H54 (cell line): ENCODE measurements at regions not wholly inside any gene's neighbourhood (a gene's known extent, or its start where the extent isn't known, plus 50 kb on each side); places are given as distances from the start of the nearest gene placed in this dataset.

Experiments
- DNase-seq: peaks from one replicate; pipeline ENCODE4 v3.0.0; 2011; ENCODE audit warnings: low spot score, mixed read lengths; ENCODE audit not compliant: insufficient read length
- FAIRE-seq: peaks from 3 replicates; lab custom pipeline; 2011; peaks lifted over from hg19 to GRCh38; lab: Jason Lieb, UNC
- POLR2A ChIP-seq: IDR thresholded peaks from 2 replicates; pipeline ENCODE4 v1.6.1; 2011; ENCODE audit warnings: low read depth, mild to moderate bottlenecking, low read length

DNA sequence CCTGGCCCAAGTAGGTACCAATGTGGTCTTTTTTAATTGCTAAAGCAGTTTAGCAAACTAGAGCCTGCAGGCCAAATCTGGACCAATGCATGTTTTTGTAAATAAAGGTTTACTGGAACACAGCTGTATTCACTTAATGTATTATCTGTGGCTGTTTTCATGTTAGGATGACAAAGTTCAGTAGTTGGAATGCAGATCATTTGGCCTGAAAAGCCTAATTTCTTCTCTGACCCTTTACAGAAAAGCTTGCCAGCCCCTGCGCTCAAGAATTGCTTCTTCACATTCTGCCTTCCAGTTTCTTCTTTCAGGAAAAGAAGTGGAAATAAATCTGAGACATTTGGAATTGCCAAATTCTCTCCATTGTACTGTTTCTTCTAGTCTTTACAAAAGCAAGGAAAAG is 90.0 kb upstream of the MC3R start:
- TF ChIP-seq POLR2A = no peak
- DNase-seq = no peak
- FAIRE-seq = no peak

DNA sequence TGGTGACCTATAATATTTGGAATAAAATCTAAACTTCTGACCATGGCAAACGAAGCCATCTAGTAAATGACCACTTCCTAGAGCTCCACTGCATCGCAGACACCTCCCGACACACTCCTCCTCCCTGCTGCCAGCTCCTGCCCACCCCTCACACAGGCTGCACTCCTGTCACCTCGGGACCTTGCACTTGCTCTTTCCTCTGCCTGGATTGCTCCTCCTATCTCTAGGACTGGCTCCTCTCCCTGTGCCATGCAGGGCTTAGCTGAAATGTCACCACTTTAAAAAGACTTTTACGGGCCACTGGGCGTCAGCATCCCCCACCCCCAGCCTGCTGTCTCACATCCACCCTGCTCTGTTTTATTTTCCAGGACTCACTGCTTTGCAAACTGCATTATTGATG is 87.6 kb upstream of the MC3R start:
- no peak for TF ChIP-seq POLR2A
- FAIRE-seq = no peak
- DNase-seq = no peak

DNA sequence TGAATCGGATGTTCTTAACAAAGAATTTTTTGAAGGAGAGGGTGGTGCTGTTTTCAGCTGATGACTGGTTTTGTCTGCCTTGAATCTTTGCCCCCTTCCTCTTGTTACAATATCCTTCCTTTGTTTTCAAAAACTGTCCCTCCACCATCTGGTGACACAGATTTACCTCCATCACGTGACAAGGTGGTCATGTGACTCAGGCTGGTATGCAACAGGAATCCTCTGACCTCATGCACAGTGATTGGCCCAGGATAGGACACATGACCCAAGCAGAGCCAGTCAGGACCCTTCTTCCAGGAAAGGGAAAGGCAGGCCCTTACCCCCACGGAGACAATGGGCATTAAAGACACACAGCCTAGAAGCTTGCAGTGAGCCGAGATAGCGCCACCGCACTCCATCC is 84.7 kb upstream of the MC3R start:
- DNase-seq = no peak
- no peak for TF ChIP-seq POLR2A
- FAIRE-seq = no peak

DNA sequence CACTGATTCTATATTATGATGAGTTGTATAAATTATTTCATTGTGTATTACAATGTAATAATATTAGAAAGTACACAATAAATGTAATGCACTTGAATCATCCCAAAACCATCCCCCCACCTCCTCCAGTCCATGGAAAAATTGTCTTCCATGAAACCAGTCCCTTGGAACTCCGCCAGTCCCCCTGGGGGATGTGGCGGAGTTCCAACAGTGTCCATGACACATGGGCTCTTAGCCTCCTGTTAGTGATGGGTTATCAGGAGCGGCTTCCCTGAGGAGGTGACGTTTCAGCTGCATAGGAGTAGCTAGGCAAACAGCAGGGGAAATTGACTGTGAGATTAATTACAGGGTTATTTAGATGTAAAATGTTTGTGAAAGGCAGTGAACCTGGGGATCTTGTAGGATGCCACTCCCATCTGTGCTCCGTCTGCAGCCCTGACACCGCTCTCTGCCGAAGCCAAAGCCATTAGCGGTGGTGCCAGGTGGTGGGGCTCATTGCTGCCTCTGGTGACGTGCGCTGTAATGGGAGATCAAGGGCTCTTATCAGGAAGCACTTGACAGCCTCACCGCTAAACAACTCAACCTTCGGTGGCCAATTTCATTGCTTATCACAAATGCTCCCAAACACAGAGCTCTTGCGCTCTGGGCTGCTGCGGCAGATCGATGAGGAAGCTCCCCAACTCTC is 81.6 kb upstream of the MC3R start:
- TF ChIP-seq POLR2A = no peak
- FAIRE-seq (no peak), DNase-seq (no peak)

DNA sequence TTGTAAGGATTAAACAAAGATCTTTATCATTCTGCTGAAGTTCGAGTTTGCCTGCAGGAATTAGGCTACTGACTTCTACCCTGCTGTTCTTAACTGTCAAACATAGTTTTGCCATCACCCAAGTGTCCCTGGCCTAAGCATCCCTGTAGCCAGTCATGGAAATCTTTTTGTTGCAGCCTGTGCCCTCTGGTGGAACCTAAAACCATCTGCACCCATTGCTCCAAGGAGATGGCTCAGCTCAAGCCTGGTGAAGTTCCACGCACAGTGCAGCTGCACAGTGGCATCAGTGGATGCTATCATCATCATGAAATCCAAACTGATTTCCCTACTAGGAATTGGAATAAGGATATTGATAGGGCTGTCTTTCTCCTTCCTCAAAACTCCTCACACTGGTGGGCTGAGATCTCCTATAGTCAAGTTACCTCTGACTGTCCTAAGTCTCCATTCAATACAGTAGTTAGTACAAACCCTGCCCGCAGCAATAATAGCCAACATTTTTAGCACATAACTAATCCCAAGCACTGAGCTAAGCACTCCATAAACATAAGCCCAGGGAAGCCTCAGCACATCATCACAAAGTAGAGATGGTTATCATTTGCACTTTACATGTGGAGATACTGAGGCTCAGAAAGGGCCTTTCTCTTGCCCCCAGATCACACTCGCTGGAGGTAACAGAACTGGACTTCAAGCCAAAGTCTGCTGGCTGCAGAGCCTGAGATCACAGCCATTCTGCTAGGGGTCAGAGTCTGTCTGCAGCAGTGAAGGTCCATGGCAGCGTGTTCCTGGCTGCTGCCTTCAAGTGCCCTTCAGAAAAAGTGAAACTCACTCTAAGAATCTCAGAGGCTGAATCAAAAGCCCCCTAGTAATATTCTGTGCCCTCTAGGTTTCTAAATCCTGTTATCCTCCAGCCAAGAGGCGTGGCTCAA is 77.2 kb upstream of the MC3R start:
- DNase-seq = peak; percentile 13
- no peak for FAIRE-seq

DNA sequence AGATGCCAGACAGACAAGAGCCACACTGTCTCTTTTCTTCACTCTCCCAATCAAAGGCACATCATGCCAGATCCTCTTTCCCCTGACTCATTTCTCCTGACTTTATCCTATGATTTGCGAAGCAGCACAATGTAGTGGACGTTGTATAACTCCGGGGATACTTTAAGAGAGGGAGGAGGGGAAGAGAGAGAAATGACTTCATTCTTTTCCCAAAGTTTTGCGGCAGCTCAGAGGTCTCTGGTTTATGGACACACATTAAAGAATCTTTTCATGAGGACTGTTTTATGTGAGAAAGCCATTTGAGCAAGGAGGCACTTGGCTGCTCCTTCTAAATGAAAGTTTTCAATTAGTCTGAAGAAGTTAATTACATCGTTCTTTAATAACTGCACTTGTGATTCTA is 75.1 kb upstream of the MC3R start:
- no peak for DNase-seq
- no peak for TF ChIP-seq POLR2A
- no peak for FAIRE-seq

More for the DNA sequence above, 77.2 kb upstream of the MC3R start:
- no peak for TF ChIP-seq POLR2A

DNA sequence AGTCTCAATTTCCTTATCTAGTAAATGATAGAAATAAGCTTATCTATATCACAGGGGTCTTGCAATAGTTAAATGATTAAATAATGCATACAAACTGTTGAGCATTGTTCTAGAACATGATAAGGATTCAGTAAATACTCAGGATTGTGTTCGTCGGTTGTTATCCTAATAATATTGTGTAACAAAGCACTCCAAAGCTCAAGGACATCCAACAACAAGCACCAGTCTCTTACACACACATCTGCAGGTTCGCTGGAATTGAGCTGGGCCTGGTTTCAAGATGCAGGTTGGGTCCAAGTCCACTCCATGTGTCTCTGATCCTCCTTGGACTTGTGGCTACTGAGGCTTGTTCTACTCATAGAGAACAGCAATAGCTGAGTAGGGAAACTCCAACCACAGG is 74.1 kb upstream of the MC3R start:
- no peak for TF ChIP-seq POLR2A
- no peak for FAIRE-seq

DNA sequence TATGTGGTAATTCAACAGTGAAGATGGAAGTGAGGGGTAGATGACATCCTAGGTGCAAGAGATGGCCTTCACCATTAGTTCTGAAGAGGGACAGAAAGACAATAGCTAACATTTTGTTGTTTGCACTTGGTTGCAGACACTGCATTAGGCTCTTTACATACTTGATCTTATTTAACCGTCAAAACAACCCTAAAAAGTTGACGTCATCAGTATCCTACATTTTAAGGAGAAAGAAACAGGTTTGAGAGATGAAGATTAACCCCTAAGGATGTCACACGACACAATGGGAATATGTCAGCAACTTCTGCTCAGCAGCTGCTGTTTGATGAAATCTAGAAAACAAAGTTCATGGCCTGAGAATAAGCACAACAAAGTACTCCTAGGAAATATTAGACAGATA is 72.6 kb upstream of the MC3R start:
- TF ChIP-seq POLR2A = no peak
- no peak for DNase-seq
- no peak for FAIRE-seq

More for the DNA sequence above, 74.1 kb upstream of the MC3R start:
- no peak for DNase-seq

DNA sequence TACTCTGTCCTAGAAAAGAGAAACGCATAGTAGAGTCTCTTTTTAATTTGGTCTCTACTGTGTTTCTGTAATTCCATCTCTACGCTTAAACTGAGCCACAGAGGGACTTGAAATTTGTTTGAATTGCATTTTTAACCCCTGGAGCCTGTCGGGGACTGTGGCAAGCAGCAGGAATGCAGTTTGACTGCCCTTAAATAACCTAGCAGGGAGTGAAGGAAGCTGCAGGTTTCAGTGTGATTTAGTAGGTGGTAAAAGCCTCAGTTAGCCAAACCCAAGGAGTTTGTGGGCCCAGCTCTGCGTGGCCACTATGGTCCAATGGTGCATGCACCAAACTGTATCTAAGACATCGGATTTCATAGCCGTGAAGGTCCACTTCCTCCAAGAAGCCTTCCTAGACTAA is 70.3 kb upstream of the MC3R start:
- no peak for TF ChIP-seq POLR2A
- FAIRE-seq (no peak), DNase-seq (no peak)

DNA sequence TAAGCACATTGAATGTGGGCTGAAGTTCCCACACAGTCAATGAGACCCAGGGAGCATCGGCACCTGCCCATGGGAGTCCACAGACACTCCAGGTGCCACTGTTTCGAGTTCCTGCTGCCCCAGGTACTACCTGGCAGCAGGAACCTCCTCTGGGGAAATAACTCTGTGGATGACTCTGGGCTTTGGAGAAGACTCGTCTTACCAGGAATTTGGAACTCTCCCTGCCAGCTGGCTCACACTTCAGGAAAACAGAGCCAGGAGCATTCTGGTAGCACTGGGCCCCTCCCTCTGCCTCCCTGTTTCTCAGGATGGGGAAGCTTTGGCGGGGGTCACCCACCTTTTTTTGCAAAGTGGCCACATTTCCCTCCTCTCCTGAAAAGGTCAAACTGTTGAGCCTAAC is 69.5 kb upstream of the MC3R start:
- no peak for DNase-seq
- FAIRE-seq = no peak
- TF ChIP-seq POLR2A = no peak

DNA sequence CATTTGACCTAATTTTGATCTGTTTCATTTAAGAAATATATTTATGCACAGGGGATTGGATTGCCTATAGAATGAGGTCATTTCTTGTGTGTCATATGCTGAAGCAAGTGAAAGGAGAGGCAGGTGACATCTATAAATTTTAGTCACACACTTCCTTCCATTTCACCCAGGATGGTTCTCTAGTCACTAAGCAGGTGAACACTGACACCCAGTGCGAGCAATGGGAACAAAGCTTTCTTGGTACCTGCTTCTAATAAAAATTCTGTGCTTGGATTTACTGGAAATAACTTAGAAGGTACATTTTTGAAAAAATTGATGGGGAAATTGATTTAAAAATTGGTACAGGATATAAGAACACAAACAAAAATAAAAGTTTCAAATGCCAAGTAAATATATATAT is 66.9 kb upstream of the MC3R start:
- DNase-seq (no peak), FAIRE-seq (no peak)
- no peak for TF ChIP-seq POLR2A

DNA sequence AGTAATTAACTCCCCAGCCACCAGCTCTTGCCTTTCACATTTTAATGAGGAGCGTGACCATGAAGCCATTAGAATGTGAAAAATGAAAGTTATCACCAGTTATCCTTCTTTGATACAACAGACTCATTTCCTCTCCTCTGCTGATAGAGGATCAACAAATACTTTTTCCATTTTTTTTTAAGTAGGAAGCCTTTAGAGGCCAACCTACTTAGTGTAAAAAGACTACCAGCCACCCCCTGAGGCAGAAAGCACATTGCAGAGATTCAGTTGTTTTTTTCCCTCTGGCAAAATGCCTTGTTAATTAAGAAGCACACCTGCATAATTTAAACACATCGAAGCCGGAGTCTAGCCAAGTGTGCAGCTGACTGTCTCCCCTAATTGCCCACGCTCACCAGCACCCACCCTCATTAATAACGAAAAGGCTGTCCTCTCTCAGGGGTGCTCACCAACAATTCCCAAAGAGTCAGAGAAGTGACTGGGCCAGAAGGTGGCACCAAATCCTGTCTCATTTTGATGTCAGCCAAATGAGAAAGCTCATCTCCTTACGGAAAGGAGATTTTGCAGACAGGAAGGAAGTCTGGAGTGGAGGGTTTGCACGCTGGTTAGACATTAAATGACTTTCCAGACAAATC is 60.9 kb upstream of the MC3R start:
- TF ChIP-seq POLR2A = no peak
- peak; percentile 25 for DNase-seq

DNA sequence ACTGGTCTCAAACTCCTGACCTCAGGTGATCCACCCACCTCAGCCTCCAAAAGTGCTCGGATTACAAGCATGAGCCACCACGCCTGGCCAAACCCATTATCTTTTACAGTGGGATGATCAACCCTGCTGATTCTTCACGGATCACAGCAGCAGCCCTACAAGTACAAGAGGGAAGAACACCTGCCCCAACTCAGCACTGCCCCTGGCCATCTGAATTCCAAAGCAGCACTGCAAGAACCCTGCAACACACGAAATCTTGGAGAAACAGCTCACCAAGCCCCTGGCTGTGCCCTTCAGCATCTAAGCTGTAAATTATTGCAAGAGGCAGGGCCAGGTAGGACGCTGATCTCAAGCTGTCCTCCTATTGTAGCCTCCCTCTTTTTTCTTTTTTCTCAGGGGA is 54.5 kb upstream of the MC3R start:
- TF ChIP-seq POLR2A = no peak
- FAIRE-seq (no peak), DNase-seq (no peak)

More for the DNA sequence above, 60.9 kb upstream of the MC3R start:
- FAIRE-seq = no peak

DNA sequence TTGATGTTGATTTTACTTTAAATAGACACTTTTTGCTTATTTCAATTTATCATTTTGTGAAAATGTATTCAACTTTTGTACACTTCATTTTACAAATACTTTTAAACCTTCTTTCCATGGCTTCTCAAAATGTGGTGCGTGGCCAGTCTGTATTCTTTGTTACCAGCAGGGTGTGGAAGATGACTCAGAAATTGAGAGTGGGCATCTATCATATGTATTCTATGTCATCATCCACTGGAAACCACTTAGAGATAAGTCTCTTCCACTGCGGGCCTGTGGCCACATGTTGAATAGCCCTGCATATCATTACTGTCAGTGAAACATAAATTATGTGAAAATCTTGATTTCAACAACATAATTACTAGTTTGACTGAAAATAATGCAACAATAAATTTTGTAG is 52.6 kb upstream of the MC3R start:
- DNase-seq (no peak), FAIRE-seq (no peak)
- TF ChIP-seq POLR2A = no peak
